ENCODE measurements at regions not wholly inside any gene's neighbourhood (a gene's known extent, or its start where the extent isn't known, plus 50 kb on each side); places are given as distances from the start of the nearest gene placed in this dataset.
"Not testable (repeated sequence)": the region's sequence is repeated elsewhere in the genome, so short reads cannot be mapped to it uniquely, and the experiment has no call there.

- no peak overlapping the region for H3K27ac ChIP-seq
- ChIA-PET CTCF (interaction anchor here (0.6 to 1.0 kb wide), 2 partner anchors 32 to 231 kb away, joined by 3 read pairs; no protein-coding TSS in a partner anchor), POLR2A (ENCODE audit: low non-redundant PET) (no interaction called here)
- no peak for DNase-seq (ENCODE audit: low spot score)
- TF ChIP-seq CTCF (conservative IDR thresholded peaks at IDR 0.05; ENCODE audit: low read depth), result no peak
These were observed 380.1 kb upstream of the SPAG17 start for GRCh38 chr1:118564961-118565703.

GRCh38 chr1:118563981-118564951 is 379.2 kb upstream of the SPAG17 start:
- DNase-seq (ENCODE audit: low spot score), result no peak
- H3K27ac ChIP-seq, result no peak overlapping the region
- TF ChIP-seq CTCF (conservative IDR thresholded peaks at IDR 0.05; ENCODE audit: low read depth), result no peak
- CTCF ChIA-PET, result interaction anchor here (1.0 kb wide), 2 partner anchors 19 to 230 kb away, joined by 3 read pairs; no protein-coding TSS in a partner anchor
- POLR2A ChIA-PET (ENCODE audit: low non-redundant PET), result no interaction called here

- TF ChIP-seq CTCF (conservative IDR thresholded peaks at IDR 0.05; ENCODE audit: low read depth), result no peak
- CTCF ChIA-PET, result no interaction called here
- POLR2A ChIA-PET (ENCODE audit: low non-redundant PET), result interaction anchor here (0.6 kb wide), 1 partner anchor 793 kb away, joined by 3 read pairs; no protein-coding TSS in a partner anchor
- DNase-seq (ENCODE audit: low spot score), result no peak
- no peak overlapping the region for H3K27ac ChIP-seq
These were observed 373.9 kb upstream of the SPAG17 start for GRCh38 chr1:118558933-118559332.

GRCh38 chr1:118556936-118557335 is 371.9 kb upstream of the SPAG17 start:
- CTCF ChIA-PET, result interaction anchor here (0.7 kb wide), 1 partner anchor 364 kb away, joined by 3 read pairs; no protein-coding TSS in a partner anchor
- POLR2A ChIA-PET (ENCODE audit: low non-redundant PET), result no interaction called here
- TF ChIP-seq CTCF (conservative IDR thresholded peaks at IDR 0.05; ENCODE audit: low read depth), result no peak
- no peak for DNase-seq (ENCODE audit: low spot score)
- no peak overlapping the region for H3K27ac ChIP-seq

GRCh38 chr1:118555638-118556037 is 370.6 kb upstream of the SPAG17 start:
- ChIA-PET POLR2A (ENCODE audit: low non-redundant PET) (no interaction called here), CTCF (interaction anchor here (0.9 kb wide), 1 partner anchor 19 kb away, joined by 4 read pairs; no protein-coding TSS in a partner anchor)
- H3K27ac ChIP-seq, result no peak overlapping the region
- no peak for DNase-seq (ENCODE audit: low spot score)
- no peak for TF ChIP-seq CTCF (conservative IDR thresholded peaks at IDR 0.05; ENCODE audit: low read depth)

- TF ChIP-seq CTCF (conservative IDR thresholded peaks at IDR 0.05; ENCODE audit: low read depth), result no peak
- ChIA-PET CTCF (interaction anchor here (0.8 kb wide), 1 partner anchor 20 kb away, joined by 4 read pairs; no protein-coding TSS in a partner anchor), POLR2A (ENCODE audit: low non-redundant PET) (no interaction called here)
- DNase-seq (ENCODE audit: low spot score), result no peak
- H3K27ac ChIP-seq, result no peak overlapping the region
These were observed 350.9 kb upstream of the SPAG17 start for GRCh38 chr1:118535901-118536300.

- H3K27ac ChIP-seq; CTCF ChIA-PET; DNase-seq (ENCODE audit: low spot score); POLR2A ChIA-PET (ENCODE audit: low non-redundant PET): not testable (repeated sequence)
These were observed 326.9 kb upstream of the SPAG17 start for GRCh38 chr1:118511922-118512321.
